Ecto neural progenitor cell (in vitro differentiated cells): ENCODE measurements at regions not wholly inside any gene's neighbourhood (a gene's known extent, or its start where the extent isn't known, plus 50 kb on each side); places are given as distances from the start of the nearest gene placed in this dataset.
"Not testable (repeated sequence)": the region's sequence is repeated elsewhere in the genome, so short reads cannot be mapped to it uniquely, and the experiment has no call there.

ENCODE experiments used
- DNase-seq: peaks from one replicate; pipeline ENCODE4 v3.0.0-alpha.2; 2018; ENCODE audit warnings: low spot score

- no peak for DNase-seq
Observed at GRCh38 chr12:88698471-88698870, 118.2 kb upstream of the KITLG start.

GRCh38 chr12:88693837-88694445 lies 113.7 kb upstream of the KITLG start:
- no peak for DNase-seq

GRCh38 chr12:88691811-88692210 lies 111.5 kb upstream of the KITLG start:
- no peak for DNase-seq

GRCh38 chr12:88684610-88685009 lies 104.3 kb upstream of the KITLG start:
- DNase-seq: no peak

GRCh38 chr12:88684170-88684569 lies 103.9 kb upstream of the KITLG start:
- no peak for DNase-seq

GRCh38 chr12:88683628-88684027 lies 103.4 kb upstream of the KITLG start:
- DNase-seq: no peak

- no peak for DNase-seq
Observed at GRCh38 chr12:88681271-88681670, 101.0 kb upstream of the KITLG start.

- DNase-seq: no peak
Observed at GRCh38 chr12:88677464-88677863, 97.2 kb upstream of the KITLG start.

- DNase-seq: not testable (repeated sequence)
Observed at GRCh38 chr12:88667615-88668014, 87.3 kb upstream of the KITLG start.

GRCh38 chr12:88665071-88665470 lies 84.8 kb upstream of the KITLG start:
- no peak for DNase-seq

GRCh38 chr12:88662961-88663360 lies 82.7 kb upstream of the KITLG start:
- DNase-seq: no peak

GRCh38 chr12:88662093-88662492 lies 81.8 kb upstream of the KITLG start:
- DNase-seq: no peak

- DNase-seq: no peak
Observed at GRCh38 chr12:88658009-88658408, 77.7 kb upstream of the KITLG start.

GRCh38 chr12:88650715-88651114 lies 70.4 kb upstream of the KITLG start:
- DNase-seq: no peak

GRCh38 chr12:88648625-88649024 lies 68.4 kb upstream of the KITLG start:
- no peak for DNase-seq

- no peak for DNase-seq
Observed at GRCh38 chr12:88646824-88647223, 66.6 kb upstream of the KITLG start.

GRCh38 chr12:88645816-88646215 lies 65.5 kb upstream of the KITLG start:
- DNase-seq: no peak

GRCh38 chr12:88644946-88645702 lies 64.9 kb upstream of the KITLG start:
- DNase-seq: no peak

- no peak for DNase-seq
Observed at GRCh38 chr12:88643685-88644084, 63.4 kb upstream of the KITLG start.

- no peak for DNase-seq
Observed at GRCh38 chr12:88642675-88643431, 62.6 kb upstream of the KITLG start.

GRCh38 chr12:88638966-88639760 lies 58.9 kb upstream of the KITLG start:
- DNase-seq: no peak

GRCh38 chr12:88638388-88638787 lies 58.1 kb upstream of the KITLG start:
- DNase-seq: no peak
